Coronary artery (tissue), 2 donors: ENCODE measurements at regions not wholly inside any gene's neighbourhood (a gene's known extent, or its start where the extent isn't known, plus 50 kb on each side); places are given as distances from the start of the nearest gene placed in this dataset.

Source experiments
- DNase-seq: peaks from one replicate; pipeline ENCODE4 v3.0.0-alpha.2; 2017; ENCODE audit warnings: low spot score
- H3K27ac ChIP-seq, 2 donors: fragments of 200-600 bp; sonication (generic); one replicate each; pipeline ENCODE4 v1.5.1; 2016 to 2019
- H3K4me3 ChIP-seq: fragments of 200-600 bp; sonication (generic); 2 replicates; pipeline ENCODE4 v1.5.1; 2016; ENCODE audit warnings: mild to moderate bottlenecking, moderate library complexity
- CTCF ChIP-seq: fragments of 200-600 bp; sonication (generic); IDR thresholded peaks from one replicate; pipeline ENCODE4 v1.5.1; 2019; ENCODE audit warnings: antibody characterized with exemption

- Histone ChIP-seq H3K27ac (no peak overlapping the region), H3K4me3 (no peak overlapping the region)
- no peak for DNase-seq
- no peak for TF ChIP-seq CTCF
Measured at GRCh38 chr12:13897811-13898210, 83.6 kb downstream of the GRIN2B start.

GRCh38 chr12:13896063-13896626 lies 85.3 kb downstream of the GRIN2B start:
- no peak for TF ChIP-seq CTCF
- Histone ChIP-seq H3K4me3 (no peak overlapping the region), H3K27ac (no peak overlapping the region)
- DNase-seq, result no peak

GRCh38 chr12:13891902-13892301 lies 89.5 kb downstream of the GRIN2B start:
- no peak for DNase-seq
- TF ChIP-seq CTCF, result no peak
- no peak overlapping the region for H3K4me3 ChIP-seq
- no peak overlapping the region for H3K27ac ChIP-seq

GRCh38 chr12:13890943-13891342 lies 90.5 kb downstream of the GRIN2B start:
- Histone ChIP-seq H3K4me3 (no peak overlapping the region), H3K27ac (no peak overlapping the region)
- TF ChIP-seq CTCF, result no peak
- no peak for DNase-seq

- no peak for TF ChIP-seq CTCF
Measured at GRCh38 chr12:13887779-13888388, 93.5 kb downstream of the GRIN2B start.

GRCh38 chr12:13882176-13882575 lies 99.2 kb downstream of the GRIN2B start:
- H3K27ac ChIP-seq, result no peak overlapping the region
- no peak for TF ChIP-seq CTCF
- no peak overlapping the region for H3K4me3 ChIP-seq
- DNase-seq, result no peak

More at GRCh38 chr12:13887779-13888388, 93.5 kb downstream of the GRIN2B start:
- Histone ChIP-seq H3K4me3 (no peak overlapping the region), H3K27ac (no peak overlapping the region)
- no peak for DNase-seq

- no peak for TF ChIP-seq CTCF
- no peak overlapping the region for H3K27ac ChIP-seq
- H3K4me3 ChIP-seq, result no peak overlapping the region
- DNase-seq, result no peak
Measured at GRCh38 chr12:13880613-13881012, 100.8 kb downstream of the GRIN2B start.
